Endothelial cell of umbilical vein (primary cell): ENCODE measurements at regions not wholly inside any gene's neighbourhood (a gene's known extent, or its start where the extent isn't known, plus 50 kb on each side); places are given as distances from the start of the nearest gene placed in this dataset.

Experiments used
- BruUV-seq: library from RNA; stranded (reverse); fragments of 400-500 nt; replicated peaks from 2 replicates; lab custom pipeline; 2021; lab: Mats Ljungman, UMichigan
- CTCF ChIA-PET: fragments of 300-600, 350-600 bp; sonication (Branson Sonifier 250); formaldehyde crosslinking; loops from one replicate; lab custom pipeline; 2021; ENCODE audit warnings: antibody characterized with exemption, inconsistent platforms; lab: Charles Lee
- POLR2A ChIA-PET: fragments of 300-600, 350-600 bp; sonication (Branson Sonifier 250); formaldehyde crosslinking; loops from one replicate; lab custom pipeline; 2021; ENCODE audit warnings: antibody characterized with exemption, inconsistent platforms; lab: Charles Lee
- DNase-seq: peaks from one replicate; pipeline ENCODE4 v3.0.0-alpha.2; 2011; ENCODE audit warnings: low read depth, low spot score
- FAIRE-seq: peaks from 2 replicates; lab custom pipeline; 2011; peaks lifted over from hg19 to GRCh38; lab: Jason Lieb, UNC
- H2AFZ ChIP-seq: 2 replicates; pipeline ENCODE4 v1.6.0; 2012; ENCODE audit warnings: low read depth, low read length, control low read depth, inconsistent platforms
- H3K27ac ChIP-seq: 2 replicates; pipeline ENCODE4 v1.5.1; 2011; ENCODE audit warnings: low read depth, mild to moderate bottlenecking, control low read depth, low read length, moderate library complexity; ENCODE audit not compliant: insufficient read depth
- H3K27me3 ChIP-seq, 2 experiments: 2 replicates each; pipeline versions ENCODE4 v1.6.0 to v1.6.1; 2011; ENCODE audit warnings: low read length in 2 of 2, mixed read lengths in 1 of 2; ENCODE audit not compliant: control insufficient read depth in 2 of 2, insufficient read depth in 2 of 2
- H3K36me3 ChIP-seq, 2 experiments: 2 replicates in 1 of 2; 3 replicates in 1 of 2; pipeline ENCODE4 v1.5.1; 2011; ENCODE audit warnings: low read length in 2 of 2, mild to moderate bottlenecking in 1 of 2, moderate library complexity in 1 of 2; ENCODE audit not compliant: control insufficient read depth in 2 of 2, insufficient read depth in 2 of 2; ENCODE audit errors: extremely low read depth in 1 of 2
- H3K4me1 ChIP-seq: 3 replicates; pipeline ENCODE4 v1.5.1; 2011; ENCODE audit warnings: mild to moderate bottlenecking, low read length; ENCODE audit not compliant: control insufficient read depth, insufficient read depth; ENCODE audit errors: extremely low read depth
- H3K4me2 ChIP-seq: 2 replicates; pipeline ENCODE4 v1.6.1; 2011; ENCODE audit warnings: low read length, control low read depth, mixed read lengths; ENCODE audit not compliant: insufficient read depth
- H3K4me3 ChIP-seq, 3 experiments: fragments of 200-600 bp in 1 of 3; sonication (generic), shearing (Covaris generic) in 1 of 3; replicated peaks in 1 of 3; 2 replicates each; pipeline ENCODE4 v1.5.1; 2011 to 2016; ENCODE audit warnings: control low read depth in 3 of 3, low read length in 3 of 3, mild to moderate bottlenecking in 2 of 3, inconsistent platforms in 1 of 3, low read depth in 1 of 3, moderate library complexity in 1 of 3; ENCODE audit not compliant: insufficient read depth in 1 of 3
- H3K79me2 ChIP-seq: 2 replicates; pipeline ENCODE4 v1.6.0; 2012; ENCODE audit warnings: low read length, inconsistent platforms; ENCODE audit not compliant: control insufficient read depth, insufficient read depth
- H3K9ac ChIP-seq: replicated peaks from 2 replicates; pipeline ENCODE3; 2011; ENCODE audit warnings: low read length, control low read depth; ENCODE audit not compliant: insufficient read depth; ENCODE audit errors: extremely low read depth
- H3K9me1 ChIP-seq: replicated peaks from 3 replicates; pipeline ENCODE4 v1.6.0; 2011; ENCODE audit warnings: mild to moderate bottlenecking, low read length; ENCODE audit not compliant: control insufficient read depth, insufficient read depth; ENCODE audit errors: extremely low read depth
- H3K9me3 ChIP-seq: replicated peaks from 2 replicates; pipeline ENCODE4 v1.5.1; 2012; ENCODE audit warnings: low read length, inconsistent platforms; ENCODE audit not compliant: control insufficient read depth, insufficient read depth
- H4K20me1 ChIP-seq: replicated peaks from 2 replicates; pipeline ENCODE3; 2011; ENCODE audit warnings: mild to moderate bottlenecking, low read length; ENCODE audit not compliant: control insufficient read depth, insufficient read depth; ENCODE audit errors: extremely low read depth
- EZH2 ChIP-seq: IDR thresholded peaks from 2 replicates; pipeline ENCODE4 v1.6.1; 2012; ENCODE audit warnings: borderline replicate concordance, low read depth, mild to moderate bottlenecking, moderate library complexity, low read length, inconsistent platforms; ENCODE audit not compliant: severe bottlenecking
- FOS ChIP-seq: IDR thresholded peaks from 2 replicates; pipeline ENCODE4 v1.6.1; 2011; ENCODE audit warnings: mild to moderate bottlenecking, low read length, moderate library complexity, borderline replicate concordance; ENCODE audit not compliant: insufficient read depth
- GATA2 ChIP-seq: IDR thresholded peaks from 2 replicates; pipeline ENCODE4 v1.7.0; 2011; ENCODE audit warnings: low read depth, mild to moderate bottlenecking, moderate library complexity, mixed read lengths, low read length; ENCODE audit not compliant: insufficient read length, insufficient read depth
- JUN ChIP-seq: IDR thresholded peaks from 2 replicates; pipeline ENCODE4 v1.6.1; 2011; ENCODE audit warnings: borderline replicate concordance, low read depth; ENCODE audit not compliant: insufficient read length, insufficient read depth
- MAX ChIP-seq: IDR thresholded peaks from 2 replicates; pipeline ENCODE4 v1.6.1; 2011; ENCODE audit not compliant: insufficient read depth, insufficient read length
- MYC ChIP-seq: IDR thresholded peaks from one replicate; pipeline ENCODE4 v1.6.1; 2011; ENCODE audit warnings: mild to moderate bottlenecking, low read depth, low read length
- POLR2A ChIP-seq: IDR thresholded peaks from 2 replicates; pipeline ENCODE4 v1.6.1; 2012; ENCODE audit warnings: low read depth, mild to moderate bottlenecking, control low read depth, low read length
- POLR2AphosphoS5 ChIP-seq: IDR thresholded peaks from 2 replicates; pipeline ENCODE4 v1.6.1; 2012; ENCODE audit warnings: low read depth, mild to moderate bottlenecking, control low read depth, low read length, moderate library complexity; ENCODE audit not compliant: insufficient read depth
- dilution Hi-C: fragments of 300-500 bp; cut with MboI; formaldehyde crosslinking; loops from one replicate; pipeline ENCODE4 v1.15.0; 2019; ENCODE audit warnings: low sequenced_read_pairs; ENCODE audit not compliant: extremely low pct_ligation_motif_present
- intact Hi-C: fragments of 100-400 bp; cut with micrococcal nuclease; formaldehyde crosslinking; loops from one replicate; pipeline ENCODE4 v1.10.0; 2022
- TF ChIP-seq, protein P1 (sequence below), 2 donors: IDR thresholded peaks; 1 replicate in 1 of 2; 2 replicates in 1 of 2; pipeline ENCODE4 v1.5.1; 2011; ENCODE audit warnings: low read length in 2 of 2, mild to moderate bottlenecking in 2 of 2, moderate library complexity in 2 of 2, control low read depth in 1 of 2, inconsistent platforms in 1 of 2, low read depth in 1 of 2; ENCODE audit not compliant: insufficient read depth in 1 of 2; ENCODE audit errors: extremely low read depth in 1 of 2

DNA sequence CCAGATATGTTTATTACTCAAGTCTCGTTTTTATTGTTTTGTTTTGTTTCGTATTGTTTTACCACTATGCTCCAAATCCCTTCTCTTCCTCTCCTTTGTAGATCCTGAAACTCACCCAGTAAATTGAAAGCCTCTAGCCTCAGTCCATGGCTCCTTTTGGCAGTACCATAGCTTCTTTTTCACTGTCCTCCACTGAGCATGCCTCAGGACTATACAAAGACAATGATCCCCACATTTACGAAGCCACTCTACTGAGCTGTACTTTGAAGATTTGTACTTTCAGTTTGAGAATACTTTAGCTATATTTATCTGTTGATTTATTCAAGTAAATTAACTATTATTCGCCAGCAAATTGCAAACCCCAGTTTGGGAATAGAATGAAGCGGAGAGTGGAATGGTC, 159.1 kb upstream of the SLITRK3 start:
- ChIA-PET CTCF (no interaction called here), POLR2A (no interaction called here)
- no TSS peak for BruUV-seq
- no peak overlapping the region for H3K4me2 ChIP-seq
- no peak overlapping the region for H2AFZ ChIP-seq
- dilution Hi-C loops = no loop called here
- intact Hi-C loops = no loop called here
- H3K9ac ChIP-seq = no peak overlapping the region
- no peak overlapping the region for H3K27ac ChIP-seq
- no peaks in the 10 kb centered on the region for H3K27me3 ChIP-seq
- DNase-seq (no peak), FAIRE-seq (no peak)
- H3K4me3 ChIP-seq = no peak overlapping the region
- no peaks in the 10 kb centered on the region for H3K4me1 ChIP-seq
- no peaks in the 10 kb centered on the region for H3K36me3 ChIP-seq
- no peaks in the 10 kb centered on the region for H3K79me2 ChIP-seq
- no peaks in the 10 kb centered on the region for H3K9me3 ChIP-seq
- no peaks in the 10 kb centered on the region for H3K9me1 ChIP-seq
- H4K20me1 ChIP-seq = no peaks in the 10 kb centered on the region
- TF ChIP-seq MAX (no peak), POLR2A (no peak), FOS (no peak), EZH2 (no peak), GATA2 (no peak), JUN (no peak), MYC (no peak), POLR2AphosphoS5 (no peak)
- TF ChIP-seq, protein P1, sequence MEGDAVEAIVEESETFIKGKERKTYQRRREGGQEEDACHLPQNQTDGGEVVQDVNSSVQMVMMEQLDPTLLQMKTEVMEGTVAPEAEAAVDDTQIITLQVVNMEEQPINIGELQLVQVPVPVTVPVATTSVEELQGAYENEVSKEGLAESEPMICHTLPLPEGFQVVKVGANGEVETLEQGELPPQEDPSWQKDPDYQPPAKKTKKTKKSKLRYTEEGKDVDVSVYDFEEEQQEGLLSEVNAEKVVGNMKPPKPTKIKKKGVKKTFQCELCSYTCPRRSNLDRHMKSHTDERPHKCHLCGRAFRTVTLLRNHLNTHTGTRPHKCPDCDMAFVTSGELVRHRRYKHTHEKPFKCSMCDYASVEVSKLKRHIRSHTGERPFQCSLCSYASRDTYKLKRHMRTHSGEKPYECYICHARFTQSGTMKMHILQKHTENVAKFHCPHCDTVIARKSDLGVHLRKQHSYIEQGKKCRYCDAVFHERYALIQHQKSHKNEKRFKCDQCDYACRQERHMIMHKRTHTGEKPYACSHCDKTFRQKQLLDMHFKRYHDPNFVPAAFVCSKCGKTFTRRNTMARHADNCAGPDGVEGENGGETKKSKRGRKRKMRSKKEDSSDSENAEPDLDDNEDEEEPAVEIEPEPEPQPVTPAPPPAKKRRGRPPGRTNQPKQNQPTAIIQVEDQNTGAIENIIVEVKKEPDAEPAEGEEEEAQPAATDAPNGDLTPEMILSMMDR (IDR thresholded peaks at IDR 0.05; ENCODE audit: extremely low read depth in 1 of 2, insufficient read depth in 1 of 2, low read depth in 1 of 2, low read length in 2 of 2) = no peak
